ENCODE measurements at regions not wholly inside any gene's neighbourhood (a gene's known extent, or its start where the extent isn't known, plus 50 kb on each side); places are given as distances from the start of the nearest gene placed in this dataset.

DNA sequence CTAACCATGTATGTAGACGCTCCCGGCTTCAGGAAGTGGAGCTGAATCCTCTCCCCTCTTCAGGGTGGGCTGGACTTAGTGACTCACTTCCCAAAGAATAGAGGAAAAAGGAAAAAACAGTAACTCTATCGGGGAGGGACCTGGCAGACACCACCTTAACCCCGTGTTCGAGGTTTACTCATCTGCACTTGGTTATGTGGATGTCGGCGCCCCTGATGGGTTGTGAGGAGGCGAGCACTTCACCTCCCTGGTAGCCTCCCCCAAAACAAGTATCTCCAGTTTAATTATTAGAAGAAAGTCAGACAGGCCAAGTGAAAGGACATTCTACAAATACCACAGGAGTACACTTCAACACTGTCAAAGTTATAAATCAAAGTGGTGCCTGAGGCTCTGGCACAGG, 559.7 kb downstream of the TCERG1L start:
- TF ChIP-seq TFCP2L1 (CRISPR knock-in tag; IDR thresholded peaks at IDR 0.05) (no peak), POLR2A (IDR thresholded peaks at IDR 0.05; ENCODE audit: low read length) (no peak), HOXB13 (CRISPR knock-in tag; IDR thresholded peaks at IDR 0.05; ENCODE audit: low read depth) (no peak), RAD21 (conservative IDR thresholded peaks at IDR 0.05 in 1 of 2, IDR thresholded peaks at IDR 0.05 in 1 of 2) (no peak)
- TF ChIP-seq, protein P1, sequence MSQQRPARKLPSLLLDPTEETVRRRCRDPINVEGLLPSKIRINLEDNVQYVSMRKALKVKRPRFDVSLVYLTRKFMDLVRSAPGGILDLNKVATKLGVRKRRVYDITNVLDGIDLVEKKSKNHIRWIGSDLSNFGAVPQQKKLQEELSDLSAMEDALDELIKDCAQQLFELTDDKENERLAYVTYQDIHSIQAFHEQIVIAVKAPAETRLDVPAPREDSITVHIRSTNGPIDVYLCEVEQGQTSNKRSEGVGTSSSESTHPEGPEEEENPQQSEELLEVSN (IDR thresholded peaks at IDR 0.05; ENCODE audit: borderline replicate concordance, low read depth) = no peak
- TF ChIP-seq, protein P2, sequence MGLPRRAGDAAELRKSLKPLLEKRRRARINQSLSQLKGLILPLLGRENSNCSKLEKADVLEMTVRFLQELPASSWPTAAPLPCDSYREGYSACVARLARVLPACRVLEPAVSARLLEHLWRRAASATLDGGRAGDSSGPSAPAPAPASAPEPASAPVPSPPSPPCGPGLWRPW (IDR thresholded peaks at IDR 0.05) = no peak
- under 1% methylated on average over 8 of the region's 8 CpGs for WGBS (ENCODE audit: missing lambda C conversion rate)
- Histone ChIP-seq H3K4me1 (no peaks in the 10 kb centered on the region), H3K4me2 (no peak overlapping the region), H3K9me3 (no peaks in the 10 kb centered on the region), H3K27ac (no peak overlapping the region), H3K4me3 (no peak overlapping the region)
- DNase-seq (ENCODE audit: low read depth in 1 of 2, low spot score in 1 of 2) (no peak), FAIRE-seq (no peak), ATAC-seq (no peak)
- ChIA-PET POLR2A (no interaction called here), CTCF (no interaction called here)

- ATAC-seq (no peak), FAIRE-seq (no peak), DNase-seq (ENCODE audit: low read depth in 1 of 2, low spot score in 1 of 2) (no peak)
- Histone ChIP-seq H3K27ac (no peak overlapping the region), H3K4me1 (no peaks in the 10 kb centered on the region), H3K4me3 (no peak overlapping the region), H3K9me3 (no peaks in the 10 kb centered on the region), H3K4me2 (no peak overlapping the region)
- CTCF ChIA-PET = interaction anchor here (0.8 kb wide), 1 partner anchor 11 kb away, joined by 3 read pairs; no protein-coding TSS in a partner anchor
- no peak for TF ChIP-seq CTCF (IDR thresholded peaks at IDR 0.05)
- TF ChIP-seq EHF (CRISPR knock-in tag; IDR thresholded peaks at IDR 0.05) = no peak
- TF ChIP-seq, protein P3, sequence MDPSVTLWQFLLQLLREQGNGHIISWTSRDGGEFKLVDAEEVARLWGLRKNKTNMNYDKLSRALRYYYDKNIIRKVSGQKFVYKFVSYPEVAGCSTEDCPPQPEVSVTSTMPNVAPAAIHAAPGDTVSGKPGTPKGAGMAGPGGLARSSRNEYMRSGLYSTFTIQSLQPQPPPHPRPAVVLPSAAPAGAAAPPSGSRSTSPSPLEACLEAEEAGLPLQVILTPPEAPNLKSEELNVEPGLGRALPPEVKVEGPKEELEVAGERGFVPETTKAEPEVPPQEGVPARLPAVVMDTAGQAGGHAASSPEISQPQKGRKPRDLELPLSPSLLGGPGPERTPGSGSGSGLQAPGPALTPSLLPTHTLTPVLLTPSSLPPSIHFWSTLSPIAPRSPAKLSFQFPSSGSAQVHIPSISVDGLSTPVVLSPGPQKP (IDR thresholded peaks at IDR 0.05; ENCODE audit: low read depth, low read length) = no peak
- no peak for TF ChIP-seq FOSL2 (IDR thresholded peaks at IDR 0.05)
- no peak for TF ChIP-seq FOSL2 (CRISPR knock-in tag; IDR thresholded peaks at IDR 0.05)
- TF ChIP-seq TP53 (CRISPR knock-in tag; IDR thresholded peaks at IDR 0.05) = no peak
- TF ChIP-seq, protein P4, sequence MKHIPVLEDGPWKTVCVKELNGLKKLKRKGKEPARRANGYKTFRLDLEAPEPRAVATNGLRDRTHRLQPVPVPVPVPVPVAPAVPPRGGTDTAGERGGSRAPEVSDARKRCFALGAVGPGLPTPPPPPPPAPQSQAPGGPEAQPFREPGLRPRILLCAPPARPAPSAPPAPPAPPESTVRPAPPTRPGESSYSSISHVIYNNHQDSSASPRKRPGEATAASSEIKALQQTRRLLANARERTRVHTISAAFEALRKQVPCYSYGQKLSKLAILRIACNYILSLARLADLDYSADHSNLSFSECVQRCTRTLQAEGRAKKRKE (CRISPR knock-in tag; IDR thresholded peaks at IDR 0.05; ENCODE audit: low read depth) = no peak
- no peak for TF ChIP-seq HEYL (CRISPR knock-in tag; IDR thresholded peaks at IDR 0.05)
- TF ChIP-seq, protein P5, sequence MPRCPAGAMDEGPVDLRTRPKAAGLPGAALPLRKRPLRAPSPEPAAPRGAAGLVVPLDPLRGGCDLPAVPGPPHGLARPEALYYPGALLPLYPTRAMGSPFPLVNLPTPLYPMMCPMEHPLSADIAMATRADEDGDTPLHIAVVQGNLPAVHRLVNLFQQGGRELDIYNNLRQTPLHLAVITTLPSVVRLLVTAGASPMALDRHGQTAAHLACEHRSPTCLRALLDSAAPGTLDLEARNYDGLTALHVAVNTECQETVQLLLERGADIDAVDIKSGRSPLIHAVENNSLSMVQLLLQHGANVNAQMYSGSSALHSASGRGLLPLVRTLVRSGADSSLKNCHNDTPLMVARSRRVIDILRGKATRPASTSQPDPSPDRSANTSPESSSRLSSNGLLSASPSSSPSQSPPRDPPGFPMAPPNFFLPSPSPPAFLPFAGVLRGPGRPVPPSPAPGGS (IDR thresholded peaks at IDR 0.05) = no peak
- no peak for TF ChIP-seq ZSCAN20 (CRISPR knock-in tag; IDR thresholded peaks at IDR 0.05)
- TF ChIP-seq HOXB5 (CRISPR knock-in tag; IDR thresholded peaks at IDR 0.05) = no peak
- WGBS (ENCODE audit: missing lambda C conversion rate) = under 1% methylated on average over 6 of the region's 6 CpGs
- POLR2A ChIA-PET = no interaction called here
Observed at GRCh38 chr10:130756651-130757050, 554.9 kb downstream of the TCERG1L start.

DNA sequence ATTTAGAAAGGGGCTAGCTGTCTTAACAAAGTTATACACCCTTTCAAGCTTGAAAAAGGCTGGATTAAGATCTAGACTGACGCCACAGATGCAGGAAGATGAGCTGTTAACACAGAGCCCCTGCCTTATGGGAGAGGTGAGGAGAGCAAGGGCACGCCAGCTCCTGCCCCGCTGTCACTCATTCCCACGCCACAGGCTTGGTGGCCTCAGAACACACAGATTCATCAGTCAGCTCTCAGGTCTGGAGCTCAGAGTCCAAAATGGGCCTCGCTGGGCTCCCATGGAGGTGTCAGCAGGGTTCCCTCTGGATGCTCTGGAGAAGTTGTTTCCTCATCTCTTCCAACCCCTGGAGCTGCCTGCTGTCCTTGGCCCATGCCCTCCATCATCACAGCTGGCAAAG, 554.2 kb downstream of the TCERG1L start:
- CTCF ChIA-PET = no interaction called here
- H3K4me3 ChIP-seq = no peak overlapping the region
- ATAC-seq (no peak), DNase-seq (ENCODE audit: low read depth in 1 of 2, low spot score in 1 of 2) (no peak), FAIRE-seq (no peak)
- H3K9me3 ChIP-seq = no peaks in the 10 kb centered on the region
- 5% methylated on average over 4 of the region's 5 CpGs for WGBS (ENCODE audit: missing lambda C conversion rate)
- no peak overlapping the region for H3K4me2 ChIP-seq
- H3K4me1 ChIP-seq = no peaks in the 10 kb centered on the region
- no peak overlapping the region for H3K27ac ChIP-seq
- POLR2A ChIA-PET = no interaction called here
- TF ChIP-seq TFCP2L1 (CRISPR knock-in tag; IDR thresholded peaks at IDR 0.05) (no peak), NPAS2 (CRISPR knock-in tag; IDR thresholded peaks at IDR 0.05; ENCODE audit: borderline replicate concordance) (no peak), TP53 (CRISPR knock-in tag; IDR thresholded peaks at IDR 0.05) (no peak), CTCF (IDR thresholded peaks at IDR 0.05) (no peak), FOSB (CRISPR knock-in tag; IDR thresholded peaks at IDR 0.05) (no peak), JUN (IDR thresholded peaks at IDR 0.05) (no peak), PHF8 (IDR thresholded peaks at IDR 0.05; ENCODE audit: borderline replicate concordance, low read depth) (no peak), ZC3H11A (IDR thresholded peaks at IDR 0.05) (no peak), RNF2 (IDR thresholded peaks at IDR 0.05; ENCODE audit: borderline replicate concordance, low read depth) (no peak)
- TF ChIP-seq, protein P4 (CRISPR knock-in tag; IDR thresholded peaks at IDR 0.05; ENCODE audit: low read depth) = no peak
- TF ChIP-seq, protein P1 (IDR thresholded peaks at IDR 0.05; ENCODE audit: borderline replicate concordance, low read depth) = no peak

Measured in A549 (cell line).